Esophagus muscularis mucosa (tissue), 4 donors: ENCODE measurements at regions not wholly inside any gene's neighbourhood (a gene's known extent, or its start where the extent isn't known, plus 50 kb on each side); places are given as distances from the start of the nearest gene placed in this dataset.

ENCODE experiments used
- DNase-seq: peaks from one replicate; pipeline ENCODE4 v3.0.0-alpha.2; 2017; ENCODE audit errors: extremely low spot score
- H3K27ac ChIP-seq, 4 donors: fragments of 200-600 bp; sonication (generic); replicated peaks in 1 of 4; 1 replicate in 3 of 4; 2 replicates in 1 of 4; pipeline ENCODE4 v1.5.1; 2016 to 2019; ENCODE audit warnings: mild to moderate bottlenecking in 1 of 4
- H3K27me3 ChIP-seq, 4 donors: fragments of 200-600 bp; sonication (generic); one replicate each; pipeline versions ENCODE4 v1.5.1 to v1.6.0; 2016 to 2019
- H3K36me3 ChIP-seq, 4 donors: fragments of 200-600 bp; sonication (generic); one replicate each; pipeline ENCODE4 v1.5.1; 2016 to 2019
- H3K4me1 ChIP-seq, 4 donors: fragments of 200-600 bp; sonication (generic); one replicate each; pipeline ENCODE4 v1.5.1; 2016 to 2019
- H3K4me3 ChIP-seq, 4 donors: fragments of 200-600 bp; sonication (generic); 1 replicate in 2 of 4; 2 replicates in 2 of 4; pipeline ENCODE4 v1.5.1; 2016 to 2019; ENCODE audit warnings: mild to moderate bottlenecking in 4 of 4, moderate library complexity in 1 of 4
- H3K9me3 ChIP-seq, 4 donors: fragments of 200-600 bp; sonication (generic); 1 replicate in 3 of 4; 2 replicates in 1 of 4; pipeline ENCODE4 v1.5.1; 2016 to 2019
- EP300 ChIP-seq: sonication (generic); formaldehyde crosslinking; IDR thresholded peaks from one replicate; pipeline ENCODE4 v1.6.1; 2017; ENCODE audit warnings: antibody characterized with exemption
- POLR2A ChIP-seq: fragments of 450-650 bp; IDR thresholded peaks from one replicate; pipeline ENCODE4 v1.6.1; 2017; ENCODE audit warnings: antibody characterized with exemption, moderate library complexity, mild to moderate bottlenecking, low read depth
- POLR2AphosphoS5 ChIP-seq, 2 donors: sonication (generic); formaldehyde crosslinking; IDR thresholded peaks; one replicate each; pipeline ENCODE4 v1.6.1; 2017; ENCODE audit warnings: antibody characterized with exemption in 2 of 2
- WGBS: methylation state at CpG from one replicate; pipeline ENCODE4 v1.1.5; 2018; 5-methylcytosine and 5-hydroxymethylcytosine counted together
- intact Hi-C: fragments of 100-400 bp; cut with DNase I; formaldehyde crosslinking; loops from one replicate; pipeline ENCODE4 v1.15.1; 2023
- TF ChIP-seq, protein P1 (sequence below), 3 experiments: fragments of 200-600 bp in 2 of 3; fragments of 450-650 bp in 1 of 3; sonication (generic) in 2 of 3; IDR thresholded peaks; one replicate each; pipeline ENCODE4 v1.5.1; 2017 to 2019; ENCODE audit warnings: antibody characterized with exemption in 3 of 3, mild to moderate bottlenecking in 2 of 3, moderate library complexity in 1 of 3

DNA sequence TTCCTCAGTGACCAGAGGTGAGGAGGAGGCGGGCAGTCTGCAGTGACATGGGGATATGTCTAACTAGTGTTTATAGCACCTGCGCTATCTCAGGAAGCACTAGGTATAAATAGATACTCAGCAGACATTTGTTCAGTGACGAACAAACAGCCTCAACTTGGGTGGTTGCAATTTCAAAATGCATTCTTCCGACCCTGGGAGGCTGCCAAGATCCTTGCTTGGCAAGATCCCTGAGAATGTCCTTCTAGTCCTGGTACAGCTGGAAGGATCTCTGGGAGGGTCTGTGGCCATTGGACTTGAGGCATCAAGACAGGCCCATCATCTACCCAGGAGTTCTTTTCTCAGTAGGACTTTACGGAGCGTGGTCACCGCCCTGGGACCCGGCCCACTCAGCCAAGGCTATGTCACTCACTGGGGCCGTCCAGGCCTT is 299.5 kb downstream of the ZNF536 start:
- H3K9me3 ChIP-seq: no peaks in the 10 kb centered on the region
- intact Hi-C loops: no loop called here
- no peak overlapping the region for H3K4me3 ChIP-seq
- 57% methylated on average over 9 of the region's 9 CpGs for WGBS
- TF ChIP-seq POLR2A: no peak
- no peak for TF ChIP-seq EP300
- TF ChIP-seq, protein P1, sequence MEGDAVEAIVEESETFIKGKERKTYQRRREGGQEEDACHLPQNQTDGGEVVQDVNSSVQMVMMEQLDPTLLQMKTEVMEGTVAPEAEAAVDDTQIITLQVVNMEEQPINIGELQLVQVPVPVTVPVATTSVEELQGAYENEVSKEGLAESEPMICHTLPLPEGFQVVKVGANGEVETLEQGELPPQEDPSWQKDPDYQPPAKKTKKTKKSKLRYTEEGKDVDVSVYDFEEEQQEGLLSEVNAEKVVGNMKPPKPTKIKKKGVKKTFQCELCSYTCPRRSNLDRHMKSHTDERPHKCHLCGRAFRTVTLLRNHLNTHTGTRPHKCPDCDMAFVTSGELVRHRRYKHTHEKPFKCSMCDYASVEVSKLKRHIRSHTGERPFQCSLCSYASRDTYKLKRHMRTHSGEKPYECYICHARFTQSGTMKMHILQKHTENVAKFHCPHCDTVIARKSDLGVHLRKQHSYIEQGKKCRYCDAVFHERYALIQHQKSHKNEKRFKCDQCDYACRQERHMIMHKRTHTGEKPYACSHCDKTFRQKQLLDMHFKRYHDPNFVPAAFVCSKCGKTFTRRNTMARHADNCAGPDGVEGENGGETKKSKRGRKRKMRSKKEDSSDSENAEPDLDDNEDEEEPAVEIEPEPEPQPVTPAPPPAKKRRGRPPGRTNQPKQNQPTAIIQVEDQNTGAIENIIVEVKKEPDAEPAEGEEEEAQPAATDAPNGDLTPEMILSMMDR (IDR thresholded peaks at IDR 0.05): no peak
- peak in 1 of 2 donors; percentile 21 for TF ChIP-seq POLR2AphosphoS5 (IDR thresholded peaks at IDR 0.05)
- peaks cover 3 to 20% (median 18%) of the 10 kb centered on the region in 4 donors for H3K4me1 ChIP-seq
- H3K27me3 ChIP-seq: peaks cover 0 to 27% (median 6%) of the 10 kb centered on the region in 4 donors
- no peak for DNase-seq
- no peak overlapping the region for H3K27ac ChIP-seq
- no peaks in the 10 kb centered on the region for H3K36me3 ChIP-seq

DNA sequence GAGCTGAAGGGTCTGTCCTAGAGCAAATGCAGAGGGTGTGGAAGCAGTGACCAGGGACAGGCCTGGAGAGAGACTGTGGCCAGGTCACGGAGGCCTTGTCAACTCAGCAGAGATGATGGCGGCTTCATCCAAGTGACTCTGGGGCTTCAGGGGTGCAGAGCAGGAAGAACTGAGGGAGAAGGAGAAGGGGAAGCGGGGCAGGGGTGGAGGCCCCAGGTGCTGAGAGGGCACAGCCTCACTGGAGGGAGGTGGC is 299.1 kb downstream of the ZNF536 start:
- no peak for DNase-seq
- H3K4me1 ChIP-seq: peaks cover 3 to 20% (median 18%) of the 10 kb centered on the region in 4 donors
- H3K36me3 ChIP-seq: no peaks in the 10 kb centered on the region
- H3K27me3 ChIP-seq: peaks cover 0 to 30% (median 6%) of the 10 kb centered on the region in 4 donors
- H3K4me3 ChIP-seq: no peak overlapping the region
- 100% methylated on average over 3 of the region's 3 CpGs for WGBS
- H3K9me3 ChIP-seq: no peaks in the 10 kb centered on the region
- H3K27ac ChIP-seq: no peak overlapping the region
- no peak for TF ChIP-seq POLR2AphosphoS5 (IDR thresholded peaks at IDR 0.05)
- no peak for TF ChIP-seq POLR2A
- no peak for TF ChIP-seq EP300
- TF ChIP-seq, protein P1 (IDR thresholded peaks at IDR 0.05): no peak
- intact Hi-C loops: no loop called here

DNA sequence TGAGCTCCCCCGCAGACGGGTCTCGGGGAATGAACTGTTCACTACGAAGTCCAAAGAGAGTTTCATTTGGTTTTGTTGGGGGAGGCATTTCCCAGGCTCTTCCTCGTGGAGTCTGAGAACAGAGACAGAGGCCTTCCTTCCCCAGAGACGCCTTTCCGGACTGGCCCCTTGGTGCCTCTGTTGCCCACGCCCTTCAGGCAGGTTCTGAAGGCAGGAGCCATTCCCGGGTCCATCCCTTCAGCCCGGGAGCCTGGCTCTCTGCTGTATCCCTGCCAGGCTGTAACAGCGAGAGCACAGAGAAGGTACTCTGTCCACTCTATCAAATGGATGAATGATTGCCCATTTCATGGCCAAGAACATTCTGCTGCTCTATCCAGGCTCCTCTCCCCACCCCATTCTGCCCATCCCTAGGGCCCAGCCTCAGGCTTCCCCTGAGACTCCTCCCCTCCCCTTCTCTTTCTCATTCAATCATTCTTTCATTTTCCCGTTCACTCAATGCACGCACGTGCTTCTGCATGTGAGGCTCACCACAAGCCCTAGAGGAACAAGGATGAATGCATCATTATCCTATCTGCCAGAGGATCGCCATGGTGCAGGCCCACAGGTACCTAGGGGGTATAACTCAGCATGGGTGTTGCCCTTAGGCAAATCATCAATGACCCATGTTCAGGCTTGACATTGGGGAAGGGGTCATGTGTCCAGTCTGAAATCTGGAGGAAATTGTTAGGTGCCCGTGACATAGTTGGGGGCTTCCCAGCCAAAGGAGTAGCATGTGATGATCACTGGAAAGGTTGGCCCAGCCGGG is 298.6 kb downstream of the ZNF536 start:
- 89% methylated on average over 17 of the region's 17 CpGs for WGBS
- H3K27me3 ChIP-seq: peaks cover 0 to 35% (median 6%) of the 10 kb centered on the region in 4 donors
- H3K9me3 ChIP-seq: no peaks in the 10 kb centered on the region
- H3K36me3 ChIP-seq: no peaks in the 10 kb centered on the region
- no peak overlapping the region for H3K4me3 ChIP-seq
- H3K4me1 ChIP-seq: peaks cover 3 to 20% (median 18%) of the 10 kb centered on the region in 4 donors
- intact Hi-C loops: no loop called here
- H3K27ac ChIP-seq: no peak overlapping the region
- TF ChIP-seq EP300 (no peak), POLR2AphosphoS5 (IDR thresholded peaks at IDR 0.05) (no peak), POLR2A (no peak)
- TF ChIP-seq, protein P1 (IDR thresholded peaks at IDR 0.05): no peak
- DNase-seq: no peak

DNA sequence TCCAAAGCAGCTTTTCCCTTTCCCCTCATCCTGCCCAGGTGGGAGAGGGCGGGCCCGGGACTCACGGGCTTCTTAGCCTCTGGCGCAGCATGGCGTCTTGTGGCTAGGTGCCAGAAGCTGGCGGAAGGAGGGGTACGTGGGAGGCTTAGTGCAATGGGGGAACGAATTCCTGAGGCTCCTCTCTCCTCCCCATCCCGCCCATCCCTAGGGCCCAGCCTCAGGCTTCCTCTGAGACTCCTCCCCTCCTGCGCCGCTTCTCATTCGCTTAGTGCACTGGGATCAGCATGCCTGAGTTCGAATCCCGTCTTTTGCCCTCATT is 297.8 kb downstream of the ZNF536 start:
- H3K4me1 ChIP-seq: peaks cover 3 to 27% (median 20%) of the 10 kb centered on the region in 4 donors
- H3K4me3 ChIP-seq: no peak overlapping the region
- 80% methylated on average over 13 of the region's 14 CpGs for WGBS
- DNase-seq: no peak
- no peaks in the 10 kb centered on the region for H3K9me3 ChIP-seq
- no peak overlapping the region for H3K27ac ChIP-seq
- intact Hi-C loops: no loop called here
- no peak for TF ChIP-seq EP300
- no peak for TF ChIP-seq POLR2AphosphoS5 (IDR thresholded peaks at IDR 0.05)
- H3K27me3 ChIP-seq: peaks cover 0 to 42% (median 6%) of the 10 kb centered on the region in 4 donors
- no peaks in the 10 kb centered on the region for H3K36me3 ChIP-seq

DNA sequence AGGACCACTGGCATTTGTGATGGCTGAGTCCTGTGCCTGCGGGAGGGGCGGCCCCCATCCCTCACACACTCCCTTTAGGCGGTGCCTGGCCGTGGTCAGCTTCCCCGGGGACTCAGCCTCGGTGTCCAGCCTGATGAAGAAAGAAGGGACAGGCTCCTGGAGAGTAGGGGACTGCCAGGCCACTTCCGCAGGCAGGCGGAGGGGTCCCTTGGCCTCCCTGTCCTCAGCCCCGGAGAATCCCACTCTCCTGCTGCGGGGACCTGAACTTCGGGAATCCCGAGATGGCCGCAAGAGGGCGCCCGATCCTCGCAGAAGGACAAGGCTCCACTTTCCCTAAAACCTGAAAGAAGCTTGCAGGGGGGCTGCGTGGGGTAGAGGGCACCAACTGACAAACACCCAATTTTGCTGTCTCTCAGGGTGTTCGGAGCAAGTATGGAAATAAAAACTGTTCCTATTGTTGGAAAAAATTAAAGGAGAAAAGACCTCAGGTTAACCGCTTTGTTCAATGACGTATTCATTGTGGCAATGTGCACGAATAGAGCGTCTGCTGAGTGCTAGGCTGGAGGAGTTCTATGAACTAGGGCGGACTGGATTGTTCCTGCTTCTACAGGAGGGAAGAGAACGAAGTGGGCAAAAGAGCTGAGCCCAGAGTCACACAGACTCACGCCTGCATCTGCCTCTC is 297.3 kb downstream of the ZNF536 start:
- Histone ChIP-seq H3K27me3 (peaks cover 0 to 42% (median 6%) of the 10 kb centered on the region in 4 donors), H3K4me3 (no peak overlapping the region), H3K27ac (no peak overlapping the region), H3K4me1 (peaks cover 3 to 32% (median 25%) of the 10 kb centered on the region in 4 donors), H3K36me3 (no peaks in the 10 kb centered on the region), H3K9me3 (no peaks in the 10 kb centered on the region)
- DNase-seq: no peak
- intact Hi-C loops: no loop called here
- 38% methylated on average over 12 of the region's 25 CpGs for WGBS
- TF ChIP-seq, protein P1 (IDR thresholded peaks at IDR 0.05): peak; percentile 45 to 82 (median 69)
- TF ChIP-seq EP300: no peak
